Activated CD4-positive, alpha-beta T cell treated with anti-CD3 and anti-CD28 coated beads, Interleukin-2, amount 50 U/mL, for 48 hours (primary cell): ENCODE measurements at regions not wholly inside any gene's neighbourhood (a gene's known extent, or its start where the extent isn't known, plus 50 kb on each side); places are given as distances from the start of the nearest gene placed in this dataset.
"Not testable (repeated sequence)": the region's sequence is repeated elsewhere in the genome, so short reads cannot be mapped to it uniquely, and the experiment has no call there.

Experiments used
- DNase-seq, 2 experiments: peaks; one replicate each; pipeline ENCODE4 v3.0.0-alpha.2; 2020

DNA sequence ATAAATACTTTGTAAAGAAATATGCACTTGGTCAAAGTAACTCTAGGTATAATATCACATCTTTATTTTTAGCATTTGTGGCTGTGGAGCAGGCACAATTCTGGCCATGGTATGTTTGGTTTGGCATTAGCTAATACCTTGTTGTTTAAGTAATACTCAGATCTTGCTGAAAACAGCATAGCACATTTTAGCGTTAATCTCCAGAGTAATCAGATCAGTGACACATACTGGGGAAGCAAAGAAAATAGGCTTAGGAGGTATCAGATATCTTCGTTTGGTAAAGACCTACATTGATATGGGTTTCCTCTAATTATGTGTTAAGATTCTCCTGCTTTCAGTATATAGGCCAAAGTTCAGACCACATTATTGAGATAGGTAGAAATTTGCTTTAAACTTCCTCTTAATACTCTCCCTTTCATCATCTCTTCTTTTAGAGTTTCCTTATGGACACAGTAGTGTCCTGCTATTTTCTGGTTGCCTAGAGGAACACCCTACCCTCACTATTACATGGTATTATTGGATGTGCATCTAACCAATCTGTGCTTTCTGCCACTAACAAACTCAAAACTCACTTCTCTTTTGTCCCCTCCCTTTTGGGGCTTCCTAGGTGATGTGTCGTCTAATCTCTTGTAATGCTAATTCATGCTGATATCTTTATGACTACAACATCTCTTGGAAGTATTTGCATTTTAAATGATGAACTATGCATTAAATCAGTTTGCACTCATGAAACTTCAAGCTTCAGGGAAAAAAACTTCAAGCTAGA is 437.3 kb upstream of the ADAMTSL1 start:
- DNase-seq: no peak

DNA sequence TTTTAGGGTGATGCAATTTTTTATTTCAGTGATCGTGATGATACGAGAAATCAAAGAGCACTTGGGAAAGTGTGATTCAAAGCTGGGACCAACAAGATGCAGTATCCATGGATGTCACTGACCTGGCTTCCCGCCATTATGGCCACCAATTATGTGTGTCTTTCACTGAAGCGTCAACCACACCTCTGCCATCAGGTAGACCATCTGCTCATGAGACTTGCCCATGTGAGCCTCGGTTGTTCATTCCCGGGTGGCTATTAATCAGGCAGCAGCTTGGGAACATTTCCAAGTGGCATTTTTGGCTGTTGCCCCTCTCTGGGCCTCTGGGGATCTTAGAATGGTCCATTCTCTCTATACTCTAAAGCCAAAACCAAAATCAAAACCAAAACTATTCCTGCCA is 436.0 kb upstream of the ADAMTSL1 start:
- DNase-seq: no peak

DNA sequence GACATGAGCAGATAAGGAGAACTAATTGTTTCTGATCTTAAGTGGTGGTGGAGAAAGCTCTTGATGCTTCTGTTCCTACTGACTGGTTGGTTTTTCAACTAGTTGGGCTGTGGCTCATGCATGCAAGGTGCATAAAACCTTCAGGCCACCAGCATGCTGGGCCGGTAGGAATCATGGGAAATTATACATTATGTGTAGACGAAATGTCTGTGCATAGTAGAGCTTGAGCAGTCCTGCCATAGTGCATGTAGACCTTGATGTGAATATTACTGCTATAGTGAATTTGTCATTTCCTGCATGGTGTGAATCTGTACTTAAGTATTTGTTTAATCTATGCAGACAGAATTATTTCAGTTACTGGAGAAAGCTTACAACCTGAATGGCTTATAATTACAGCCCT is 433.6 kb upstream of the ADAMTSL1 start:
- DNase-seq: no peak

DNA sequence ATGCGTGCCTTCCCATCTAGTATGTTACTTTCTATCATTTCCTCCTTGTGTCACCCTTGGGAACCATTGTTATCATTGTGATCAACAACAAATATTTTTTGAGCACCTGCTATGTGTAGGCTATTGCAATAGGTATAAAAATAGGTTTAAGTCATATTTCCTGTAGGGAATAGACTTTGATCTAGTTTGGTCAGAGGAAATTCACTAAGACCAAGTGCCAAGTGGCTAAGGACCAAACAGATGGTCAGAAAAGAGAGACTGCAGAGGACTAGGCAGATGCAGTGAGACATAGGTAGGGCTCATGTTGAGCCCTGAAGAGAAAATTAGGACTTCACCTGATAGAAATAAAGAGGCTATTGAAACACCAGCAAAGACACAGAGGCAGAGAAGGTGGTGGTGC is 430.0 kb upstream of the ADAMTSL1 start:
- no peak for DNase-seq

GRCh38 chr9:18045326-18045725 is 428.6 kb upstream of the ADAMTSL1 start:
- DNase-seq: no peak

DNA sequence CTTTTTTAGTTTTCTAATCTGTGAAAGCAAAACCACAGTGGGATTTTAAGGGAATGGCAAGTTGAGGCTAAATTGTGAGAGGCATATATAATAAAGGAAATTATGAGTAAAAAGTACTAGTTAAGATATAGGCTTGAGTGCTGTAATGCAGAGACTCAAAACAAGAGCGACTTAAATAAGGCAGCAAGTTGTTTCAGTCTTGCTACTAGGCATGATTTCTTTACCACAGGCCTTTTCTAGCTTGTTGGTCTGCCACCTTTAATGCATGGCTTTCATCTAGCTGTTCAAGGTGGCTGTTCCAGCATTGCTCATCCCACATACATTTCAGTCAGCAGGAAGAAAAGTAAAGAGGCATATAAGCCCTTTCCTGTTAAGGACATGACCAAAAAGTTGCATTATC is 427.9 kb upstream of the ADAMTSL1 start:
- DNase-seq: no peak

- DNase-seq: no peak
These were observed 422.3 kb upstream of the ADAMTSL1 start for GRCh38 chr9:18051638-18052037.

DNA sequence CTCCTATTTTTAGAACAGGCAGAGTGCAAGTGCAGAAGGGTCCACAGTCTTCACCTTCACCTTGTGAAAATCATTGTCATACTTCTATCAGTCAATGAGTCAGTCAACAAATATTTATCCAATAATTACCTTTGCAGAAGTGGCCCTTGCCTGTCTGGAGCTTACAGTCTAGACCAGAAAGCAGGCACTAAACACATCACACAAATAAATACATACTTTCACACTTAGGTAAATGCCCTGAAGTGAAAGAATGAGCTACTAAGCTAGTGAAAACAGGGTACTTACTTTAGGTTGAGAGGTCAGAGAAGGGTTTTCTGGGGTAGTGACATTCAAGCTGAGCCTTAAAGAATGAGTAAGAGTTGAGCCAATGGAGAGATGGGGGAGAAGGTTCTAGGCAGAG is 421.9 kb upstream of the ADAMTSL1 start:
- DNase-seq: no peak

- DNase-seq: no peak
These were observed 417.5 kb upstream of the ADAMTSL1 start for GRCh38 chr9:18056269-18056992.

DNA sequence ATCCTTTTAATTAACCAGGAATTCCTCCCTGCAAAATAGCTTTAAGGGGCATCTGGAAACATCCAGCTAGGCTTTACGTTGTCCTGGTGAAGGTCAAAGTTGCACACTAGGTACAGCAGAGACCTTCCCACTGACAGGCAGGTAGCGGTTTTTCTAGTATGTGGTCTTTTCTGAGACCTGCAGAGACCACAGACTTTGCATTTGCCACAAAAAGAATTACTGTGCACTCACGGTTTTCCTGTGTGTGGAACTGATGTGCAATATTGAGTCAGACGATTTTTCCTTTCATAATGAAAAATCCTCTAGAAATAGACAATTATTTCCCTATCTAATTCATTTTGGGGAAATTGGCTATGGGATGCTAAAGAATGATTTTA is 417.0 kb upstream of the ADAMTSL1 start:
- no peak for DNase-seq

DNA sequence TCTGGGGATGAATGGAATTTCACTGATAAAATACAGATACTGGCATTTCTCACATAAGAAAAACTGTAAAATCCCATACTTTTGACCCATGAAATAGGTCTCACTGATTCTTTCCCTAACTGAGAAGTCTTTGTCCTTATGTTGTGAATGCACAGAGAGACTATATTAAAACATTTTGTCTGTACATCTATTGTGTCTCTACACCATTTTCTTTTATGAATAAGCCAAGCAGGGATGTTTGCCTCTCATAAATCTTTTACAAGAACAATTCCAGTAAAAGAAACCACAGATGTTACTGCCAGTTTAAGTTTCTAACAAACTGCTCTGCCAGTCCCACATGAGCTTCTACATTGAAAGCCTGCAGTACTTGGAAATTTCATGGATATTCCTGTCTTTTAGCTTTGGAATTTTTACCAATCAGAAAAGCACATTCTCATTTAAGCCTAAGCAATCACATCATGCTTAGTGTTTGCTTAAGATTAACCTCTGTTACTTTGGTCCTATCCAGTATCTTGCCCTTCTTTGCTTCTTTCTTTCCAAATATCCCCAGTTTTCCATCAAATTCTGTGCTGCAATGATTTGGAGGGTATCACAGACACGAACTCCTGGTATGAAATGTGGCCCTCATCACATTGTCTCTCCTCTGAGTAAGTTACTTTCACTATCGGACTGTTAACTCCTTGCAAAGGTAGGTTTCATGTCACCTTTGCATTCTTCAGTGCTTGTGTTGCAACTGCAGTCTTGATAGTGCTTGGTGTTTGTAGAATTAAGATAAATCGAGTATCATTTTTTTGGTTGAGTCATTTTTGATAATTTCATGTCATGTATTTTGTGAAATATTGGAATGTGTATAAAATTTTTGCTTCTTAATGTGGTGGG is 415.1 kb upstream of the ADAMTSL1 start:
- DNase-seq: no peak

GRCh38 chr9:18059447-18059846 is 414.5 kb upstream of the ADAMTSL1 start:
- DNase-seq: no peak

- DNase-seq: no peak
These were observed 413.6 kb upstream of the ADAMTSL1 start for GRCh38 chr9:18060269-18060934.

GRCh38 chr9:18061332-18061731 is 412.6 kb upstream of the ADAMTSL1 start:
- no peak for DNase-seq

DNA sequence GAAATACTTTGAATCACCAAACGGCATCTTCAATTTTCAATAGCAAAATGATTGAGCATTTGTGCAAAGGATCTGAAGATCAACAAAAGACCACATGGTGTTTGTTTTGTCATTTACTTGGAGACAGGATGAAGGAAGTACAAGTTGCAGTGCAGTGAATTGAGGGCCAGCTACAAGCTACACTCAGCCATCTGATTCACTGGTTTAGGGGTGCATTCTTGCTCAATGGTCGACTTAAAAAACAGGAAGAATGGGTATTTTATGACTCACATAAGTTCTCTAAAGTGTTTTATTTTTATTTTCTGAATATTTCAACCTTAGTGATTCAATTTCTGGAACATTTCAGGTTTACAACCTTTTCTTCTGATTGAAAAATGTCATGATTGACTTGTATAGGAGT is 412.1 kb upstream of the ADAMTSL1 start:
- no peak for DNase-seq

GRCh38 chr9:18063856-18064390 is 410.0 kb upstream of the ADAMTSL1 start:
- no peak for DNase-seq

GRCh38 chr9:18066608-18067007 is 407.3 kb upstream of the ADAMTSL1 start:
- not testable (repeated sequence) for DNase-seq

GRCh38 chr9:18067548-18068120 is 406.3 kb upstream of the ADAMTSL1 start:
- DNase-seq: no peak

GRCh38 chr9:18068900-18069299 is 405.1 kb upstream of the ADAMTSL1 start:
- no peak for DNase-seq

- DNase-seq: no peak
These were observed 402.3 kb upstream of the ADAMTSL1 start for GRCh38 chr9:18071651-18072060.

DNA sequence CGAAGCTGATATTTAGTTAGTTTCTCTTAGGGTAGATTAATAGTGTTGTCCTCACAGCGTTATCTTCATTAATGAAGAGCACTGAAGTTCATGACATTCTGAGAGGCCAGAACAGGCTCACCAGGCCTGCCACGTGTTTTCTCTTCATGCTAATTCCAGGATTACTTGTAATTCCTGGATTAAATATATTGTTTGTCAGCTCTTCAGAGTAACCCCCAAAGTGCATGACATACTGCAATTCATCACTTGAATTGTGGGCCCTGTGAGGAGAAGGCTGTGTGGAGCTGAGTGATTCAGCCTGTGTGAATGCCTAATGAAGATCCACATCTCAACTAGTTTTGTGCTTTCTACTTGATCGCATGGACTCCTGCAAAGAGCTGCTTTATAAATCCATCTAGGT is 401.0 kb upstream of the ADAMTSL1 start:
- no peak for DNase-seq

DNA sequence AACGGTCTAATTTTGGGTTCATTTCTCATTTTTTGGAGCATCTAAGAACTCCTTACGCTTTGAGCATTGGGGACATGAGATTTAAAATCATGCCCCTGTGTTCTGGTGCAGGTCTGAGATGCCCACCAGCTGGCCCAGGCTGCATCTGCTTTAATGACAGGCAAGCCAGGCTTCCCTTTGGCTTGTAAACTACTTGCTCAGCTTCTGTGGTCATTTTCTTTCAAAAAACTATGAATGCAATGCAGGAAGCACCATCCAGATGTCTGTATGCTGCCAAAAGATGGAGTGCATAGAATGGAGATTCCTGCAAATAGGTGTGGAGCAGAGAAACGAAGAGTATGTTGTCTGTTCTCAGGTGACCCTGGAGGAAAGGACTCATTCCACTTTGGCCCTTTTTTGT is 399.9 kb upstream of the ADAMTSL1 start:
- no peak for DNase-seq
